Body of pancreas (tissue), 4 donors: ENCODE measurements at regions not wholly inside any gene's neighbourhood (a gene's known extent, or its start where the extent isn't known, plus 50 kb on each side); places are given as distances from the start of the nearest gene placed in this dataset.
"Not testable (repeated sequence)": the region's sequence is repeated elsewhere in the genome, so short reads cannot be mapped to it uniquely, and the experiment has no call there.

Experiments
- ATAC-seq: fragments of 150-250 bp; one replicate; pipeline ENCODE4 v1.9.1; 2016
- DNase-seq, 4 donors: peaks; one replicate each; pipeline ENCODE4 v3.0.0-alpha.2; 2019
- H3K27ac ChIP-seq, 4 donors: fragments of 200-600 bp; sonication (generic); 1 replicate in 3 of 4; 2 replicates in 1 of 4; pipeline versions ENCODE4 v1.5.1 to v1.6.1; 2016 to 2019; ENCODE audit warnings: mild to moderate bottlenecking in 1 of 4, mixed read lengths in 1 of 4, moderate library complexity in 1 of 4
- H3K27me3 ChIP-seq, 2 donors: fragments of 200-600 bp; sonication (generic); one replicate each; pipeline ENCODE4 v1.6.0; 2016; ENCODE audit warnings: mild to moderate bottlenecking in 1 of 2
- H3K36me3 ChIP-seq, 2 donors: fragments of 200-600 bp; sonication (generic); replicated peaks in 1 of 2; 2 replicates each; pipeline ENCODE4 v1.5.1; 2016; ENCODE audit warnings: low read depth in 2 of 2; ENCODE audit not compliant: insufficient read depth in 1 of 2
- H3K4me1 ChIP-seq: fragments of 200-600 bp; sonication (generic); one replicate; pipeline ENCODE4 v1.6.0; 2016
- H3K4me3 ChIP-seq, 2 donors: fragments of 200-600 bp; sonication (generic); 1 replicate in 1 of 2; 2 replicates in 1 of 2; pipeline ENCODE4 v1.5.1; 2016 to 2019
- H3K9me3 ChIP-seq, 3 donors: fragments of 200-600 bp; sonication (generic); 1 replicate in 2 of 3; 2 replicates in 1 of 3; pipeline ENCODE4 v1.5.1; 2016
- POLR2A ChIP-seq, 3 donors: fragments of 450-650 bp; IDR thresholded peaks; one replicate each; pipeline ENCODE4 v1.6.1; 2016; ENCODE audit warnings: antibody characterized with exemption in 3 of 3, mild to moderate bottlenecking in 2 of 3
- WGBS, 2 donors: methylation state at CpG; one replicate each; pipeline ENCODE4 v1.1.5; 2017; 5-methylcytosine and 5-hydroxymethylcytosine counted together
- intact Hi-C: fragments of 100-400 bp; cut with DNase I; formaldehyde crosslinking; loops from one replicate; pipeline ENCODE4 v1.15.1; 2023
- TF ChIP-seq, protein P1 (sequence below), 7 experiments: fragments of 450-650 bp in 4 of 7; fragments of 200-600 bp in 3 of 7; sonication (generic) in 3 of 7; IDR thresholded peaks; one replicate each; pipeline ENCODE4 v1.5.1; 2016 to 2019; ENCODE audit warnings: antibody characterized with exemption in 7 of 7

DNA sequence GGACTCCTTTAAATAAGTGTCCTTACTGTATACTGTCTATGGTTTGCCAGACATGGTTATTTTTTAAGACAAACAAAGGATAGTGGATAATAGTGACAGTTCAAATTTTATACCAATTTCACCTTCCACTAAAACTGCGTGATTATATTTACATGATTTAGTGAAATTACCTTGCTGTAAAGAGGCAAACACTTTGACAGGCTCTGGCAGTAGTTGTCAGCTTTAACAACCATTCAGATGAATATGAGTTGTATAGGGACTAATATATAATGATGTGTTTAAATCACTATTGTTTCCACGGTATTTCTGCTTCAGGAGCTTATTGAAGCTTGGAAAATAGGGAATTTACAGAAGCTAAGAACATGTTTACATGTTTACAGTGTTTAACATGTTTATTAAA lies 1364.0 kb downstream of the FSCB start:
- Histone ChIP-seq H3K4me1 (no peaks in the 10 kb centered on the region), H3K27me3 (no peaks in the 10 kb centered on the region), H3K4me3 (no peak overlapping the region), H3K36me3 (no peaks in the 10 kb centered on the region), H3K9me3 (no peaks in the 10 kb centered on the region), H3K27ac (no peak overlapping the region)
- 86 to 87% methylated on average over 2 of the region's 2 CpGs for WGBS, 2 donors
- TF ChIP-seq POLR2A (IDR thresholded peaks at IDR 0.05), result no peak
- TF ChIP-seq, protein P1, sequence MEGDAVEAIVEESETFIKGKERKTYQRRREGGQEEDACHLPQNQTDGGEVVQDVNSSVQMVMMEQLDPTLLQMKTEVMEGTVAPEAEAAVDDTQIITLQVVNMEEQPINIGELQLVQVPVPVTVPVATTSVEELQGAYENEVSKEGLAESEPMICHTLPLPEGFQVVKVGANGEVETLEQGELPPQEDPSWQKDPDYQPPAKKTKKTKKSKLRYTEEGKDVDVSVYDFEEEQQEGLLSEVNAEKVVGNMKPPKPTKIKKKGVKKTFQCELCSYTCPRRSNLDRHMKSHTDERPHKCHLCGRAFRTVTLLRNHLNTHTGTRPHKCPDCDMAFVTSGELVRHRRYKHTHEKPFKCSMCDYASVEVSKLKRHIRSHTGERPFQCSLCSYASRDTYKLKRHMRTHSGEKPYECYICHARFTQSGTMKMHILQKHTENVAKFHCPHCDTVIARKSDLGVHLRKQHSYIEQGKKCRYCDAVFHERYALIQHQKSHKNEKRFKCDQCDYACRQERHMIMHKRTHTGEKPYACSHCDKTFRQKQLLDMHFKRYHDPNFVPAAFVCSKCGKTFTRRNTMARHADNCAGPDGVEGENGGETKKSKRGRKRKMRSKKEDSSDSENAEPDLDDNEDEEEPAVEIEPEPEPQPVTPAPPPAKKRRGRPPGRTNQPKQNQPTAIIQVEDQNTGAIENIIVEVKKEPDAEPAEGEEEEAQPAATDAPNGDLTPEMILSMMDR (IDR thresholded peaks at IDR 0.05), result no peak
- intact Hi-C loops, result no loop called here
- DNase-seq, result no peak
- no peak for ATAC-seq

DNA sequence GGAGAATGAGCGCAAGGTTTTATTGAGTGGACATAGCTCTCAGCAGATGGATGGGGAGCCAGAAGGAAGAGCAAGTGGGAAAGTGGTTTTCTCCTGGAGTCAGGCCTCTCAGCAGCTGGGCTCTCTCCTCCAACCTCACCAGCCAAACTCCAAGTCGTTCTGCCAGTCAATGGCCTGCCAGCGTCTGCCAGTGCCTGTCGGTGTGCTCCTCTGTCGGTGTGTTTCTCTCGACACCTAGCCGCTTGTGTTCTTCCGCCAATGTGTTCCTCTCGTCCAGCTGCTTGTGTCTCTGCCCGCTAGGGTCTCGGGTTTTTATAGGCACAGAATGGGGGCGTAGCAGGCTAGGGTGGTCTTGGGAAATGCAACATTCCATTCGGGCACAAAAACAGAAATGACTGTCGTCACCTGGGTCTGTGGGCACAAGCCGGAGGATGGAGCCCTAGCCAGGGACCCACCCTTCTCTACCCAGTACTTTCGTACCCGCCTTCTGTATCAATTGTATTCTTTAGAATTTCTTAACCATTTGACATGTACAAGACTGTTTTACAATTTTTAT lies 1365.4 kb downstream of the FSCB start:
- no peak for DNase-seq
- Histone ChIP-seq H3K27ac (no peak overlapping the region), H3K27me3 (no peaks in the 10 kb centered on the region), H3K4me3 (no peak overlapping the region), H3K36me3 (no peaks in the 10 kb centered on the region), H3K9me3 (no peaks in the 10 kb centered on the region), H3K4me1 (no peaks in the 10 kb centered on the region)
- intact Hi-C loops, result no loop called here
- 81 to 87% methylated on average over 17 of the region's 17 CpGs for WGBS, 2 donors
- no peak for ATAC-seq
- TF ChIP-seq, protein P1 (IDR thresholded peaks at IDR 0.05), result no peak
- TF ChIP-seq POLR2A (IDR thresholded peaks at IDR 0.05), result no peak

DNA sequence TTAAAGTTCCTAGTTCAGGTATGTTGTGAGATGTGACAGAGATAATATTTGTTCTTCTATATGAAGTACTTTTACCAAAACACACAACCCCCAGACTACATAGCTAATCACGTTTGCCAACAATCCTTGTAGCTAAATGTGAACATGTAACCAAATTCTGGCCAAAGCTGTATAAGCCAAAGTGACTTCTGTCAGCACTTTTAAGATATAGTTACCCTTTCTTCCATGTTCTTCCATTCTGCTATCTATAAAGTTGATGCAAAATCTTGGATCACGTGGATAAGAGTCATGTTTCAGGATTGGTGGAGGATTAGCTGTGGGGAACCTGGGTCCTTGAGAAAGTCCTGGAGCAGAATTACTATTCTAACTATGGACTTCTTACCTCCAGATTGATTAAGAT lies 1366.6 kb downstream of the FSCB start:
- ATAC-seq (no peak), DNase-seq (no peak)
- TF ChIP-seq, protein P1 (IDR thresholded peaks at IDR 0.05), result no peak
- TF ChIP-seq POLR2A (IDR thresholded peaks at IDR 0.05), result no peak
- Histone ChIP-seq H3K4me1 (no peaks in the 10 kb centered on the region), H3K4me3 (no peak overlapping the region), H3K9me3 (no peaks in the 10 kb centered on the region), H3K36me3 (no peaks in the 10 kb centered on the region), H3K27me3 (no peaks in the 10 kb centered on the region), H3K27ac (no peak overlapping the region)
- WGBS, 2 donors, result 32 to 71% methylated on average over 2 of the region's 2 CpGs
- intact Hi-C loops, result no loop called here

DNA sequence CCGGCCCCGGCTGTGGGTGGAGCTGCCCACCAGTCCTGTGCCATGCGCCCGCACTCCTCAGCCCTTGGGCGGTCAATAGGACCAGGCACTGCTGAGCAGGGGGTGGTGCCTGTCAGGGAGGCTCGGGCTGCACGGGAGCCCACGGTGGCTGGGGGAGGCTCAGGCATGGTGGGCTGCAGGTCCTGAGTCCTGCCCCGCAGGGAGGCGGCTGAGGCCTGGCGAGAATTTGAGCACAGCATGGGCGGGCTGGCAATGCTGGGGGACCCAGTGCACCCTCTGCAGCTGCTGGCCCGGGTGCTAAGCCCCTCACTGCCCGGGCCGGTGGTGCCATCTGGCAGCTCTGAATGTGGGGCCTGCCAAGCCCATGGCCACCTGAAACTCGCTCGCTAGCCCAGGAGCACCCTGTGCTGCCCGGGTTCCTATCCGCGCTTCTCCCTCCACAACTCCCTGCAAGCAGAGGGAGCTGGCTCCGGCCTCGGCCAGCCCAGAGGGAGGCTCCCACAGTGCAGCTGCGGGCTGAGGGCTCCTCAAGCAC lies 1371.1 kb downstream of the FSCB start:
- intact Hi-C loops, result no loop called here
- WGBS, 2 donors, result 90 to 96% methylated on average over 13 to 23 of the region's 23 CpGs
- H3K4me1 ChIP-seq, result no peaks in the 10 kb centered on the region
- DNase-seq (no peak), ATAC-seq (no peak)
- H3K27me3 ChIP-seq, result no peaks in the 10 kb centered on the region
- TF ChIP-seq, protein P1 (IDR thresholded peaks at IDR 0.05), result no peak
- no peak for TF ChIP-seq POLR2A (IDR thresholded peaks at IDR 0.05)
- no peaks in the 10 kb centered on the region for H3K9me3 ChIP-seq
- H3K27ac ChIP-seq, result no peak overlapping the region
- no peak overlapping the region for H3K4me3 ChIP-seq
- H3K36me3 ChIP-seq, result no peaks in the 10 kb centered on the region

DNA sequence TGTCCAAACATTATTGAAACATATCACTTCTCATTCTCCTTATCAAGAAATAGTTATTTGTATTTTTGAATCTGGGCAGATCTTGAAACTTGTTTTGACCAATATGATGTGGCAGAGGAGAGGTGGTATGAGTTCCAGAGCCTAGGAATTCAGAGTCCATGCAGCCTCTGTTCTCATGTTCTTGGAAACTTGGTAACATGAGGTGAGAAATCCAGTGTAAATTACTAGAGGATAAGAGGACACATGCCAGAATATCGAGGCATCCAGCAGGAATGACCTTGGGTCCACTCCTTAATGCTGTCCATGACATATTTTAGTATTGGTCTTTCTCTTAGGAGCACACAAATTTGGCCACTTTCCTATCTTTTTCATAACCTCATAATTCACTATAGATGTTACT lies 1374.6 kb downstream of the FSCB start:
- H3K4me3 ChIP-seq, result no peak overlapping the region
- intact Hi-C loops, result no loop called here
- no peaks in the 10 kb centered on the region for H3K27me3 ChIP-seq
- TF ChIP-seq, protein P1 (IDR thresholded peaks at IDR 0.05), result no peak
- no peak for TF ChIP-seq POLR2A (IDR thresholded peaks at IDR 0.05)
- H3K9me3 ChIP-seq, result no peaks in the 10 kb centered on the region
- WGBS, 2 donors, result 8 to 14% methylated on average over 1 of the region's 1 CpG
- ATAC-seq, result no peak
- DNase-seq, result no peak
- H3K27ac ChIP-seq, result no peak overlapping the region
- no peaks in the 10 kb centered on the region for H3K4me1 ChIP-seq
- no peaks in the 10 kb centered on the region for H3K36me3 ChIP-seq

DNA sequence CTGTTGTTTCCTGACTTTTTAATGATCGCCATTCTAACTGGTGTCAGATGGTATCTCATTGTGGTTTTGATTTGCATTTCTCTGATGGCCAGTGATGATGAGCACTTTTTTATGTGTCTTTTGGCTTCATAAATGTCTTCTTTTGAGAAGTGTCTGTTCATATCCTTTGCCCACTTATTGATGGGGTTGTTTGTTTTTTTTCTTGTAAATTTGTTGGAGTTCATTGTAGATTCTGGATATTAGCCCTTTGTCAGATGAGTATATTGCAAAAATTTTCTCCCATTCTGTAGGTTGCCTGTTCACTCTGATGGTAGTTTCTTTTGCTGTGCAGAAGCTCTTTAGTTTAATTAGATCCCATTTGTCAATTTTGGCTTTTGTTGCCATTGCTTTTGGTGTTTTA lies 1378.7 kb downstream of the FSCB start:
- intact Hi-C loops, H3K27me3 ChIP-seq, DNase-seq, H3K36me3 ChIP-seq, H3K4me3 ChIP-seq, H3K9me3 ChIP-seq, H3K4me1 ChIP-seq, ATAC-seq, H3K27ac ChIP-seq: not testable (repeated sequence)
- WGBS, 2 donors, result 91 to 93% methylated on average over 1 of the region's 1 CpG

DNA sequence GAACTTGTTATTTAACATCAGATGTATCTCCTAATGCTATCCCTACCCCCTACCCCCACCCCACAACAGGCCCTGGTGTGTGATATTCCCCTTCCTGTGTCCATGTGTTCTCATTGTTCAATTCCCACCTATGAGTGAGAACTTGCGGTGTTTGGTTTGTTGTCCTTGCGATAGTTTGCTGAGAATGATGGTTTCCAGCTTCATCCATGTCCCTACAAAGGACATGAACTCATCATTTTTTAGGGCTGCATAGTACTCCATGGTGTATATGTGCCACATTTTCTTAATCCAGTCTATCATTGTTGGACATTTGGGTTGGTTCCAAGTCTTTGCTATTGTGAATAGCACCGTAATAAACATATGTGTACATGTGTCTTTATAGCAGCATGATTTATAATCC lies 1379.2 kb downstream of the FSCB start:
- DNase-seq, H3K27ac ChIP-seq, H3K4me3 ChIP-seq, H3K27me3 ChIP-seq, H3K9me3 ChIP-seq, ATAC-seq, intact Hi-C loops, H3K4me1 ChIP-seq, H3K36me3 ChIP-seq: not testable (repeated sequence)
- 89 to 92% methylated on average over 3 of the region's 3 CpGs for WGBS, 2 donors
